ENCODE measurements at regions not wholly inside any gene's neighbourhood (a gene's known extent, or its start where the extent isn't known, plus 50 kb on each side); places are given as distances from the start of the nearest gene placed in this dataset.

GRCh38 chr15:96067677-96068076 is 262.8 kb upstream of the NR2F2 start:
- TF ChIP-seq SMC3 (IDR thresholded peaks at IDR 0.05; ENCODE audit: low read depth, low read length) (no peak), GABPA (IDR thresholded peaks at IDR 0.05; ENCODE audit: low read depth) (no peak), RCOR1 (IDR thresholded peaks at IDR 0.05; ENCODE audit: low read length) (no peak)
